ENCODE measurements at regions not wholly inside any gene's neighbourhood (a gene's known extent, or its start where the extent isn't known, plus 50 kb on each side); places are given as distances from the start of the nearest gene placed in this dataset.

- DNase-seq, result no peak
Observed at GRCh38 chr7:26513948-26514347, 222.3 kb downstream of the SNX10 start.

GRCh38 chr7:26514633-26515032, 223.0 kb downstream of the SNX10 start:
- DNase-seq, result no peak

GRCh38 chr7:26515314-26515842, 223.7 kb downstream of the SNX10 start:
- DNase-seq, result peak; percentile 20

GRCh38 chr7:26520483-26520882, 228.8 kb downstream of the SNX10 start:
- no peak for DNase-seq

GRCh38 chr7:26522633-26523032, 231.0 kb downstream of the SNX10 start:
- no peak for DNase-seq

- no peak for DNase-seq
Observed at GRCh38 chr7:26525398-26526264, 234.0 kb downstream of the SNX10 start.

GRCh38 chr7:26526265-26526587, 234.6 kb downstream of the SNX10 start:
- DNase-seq, result no peak

GRCh38 chr7:26531926-26532325, 240.3 kb downstream of the SNX10 start:
- no peak for DNase-seq

- DNase-seq, result no peak
Observed at GRCh38 chr7:26532471-26532870, 240.8 kb downstream of the SNX10 start.

- no peak for DNase-seq
Observed at GRCh38 chr7:26533217-26533616, 241.6 kb downstream of the SNX10 start.

- no peak for DNase-seq
Observed at GRCh38 chr7:26534649-26535482, 243.2 kb downstream of the SNX10 start.

GRCh38 chr7:26535483-26536007, 243.9 kb downstream of the SNX10 start:
- no peak for DNase-seq

GRCh38 chr7:26538216-26538615, 246.6 kb downstream of the SNX10 start:
- DNase-seq, result no peak

GRCh38 chr7:26538689-26539088, 247.0 kb downstream of the SNX10 start:
- DNase-seq, result no peak

GRCh38 chr7:26543340-26543739, 251.7 kb downstream of the SNX10 start:
- no peak for DNase-seq

GRCh38 chr7:26543951-26544350, 252.3 kb downstream of the SNX10 start:
- DNase-seq, result peak; percentile 15

- no peak for DNase-seq
Observed at GRCh38 chr7:26546508-26547053, 254.9 kb downstream of the SNX10 start.

- no peak for DNase-seq
Observed at GRCh38 chr7:26547156-26547555, 255.5 kb downstream of the SNX10 start.

- DNase-seq, result no peak
Observed at GRCh38 chr7:26549281-26549944, 257.8 kb downstream of the SNX10 start.

GRCh38 chr7:26550492-26550891, 258.8 kb downstream of the SNX10 start:
- no peak for DNase-seq

- no peak for DNase-seq
Observed at GRCh38 chr7:26551740-26552139, 260.1 kb downstream of the SNX10 start.

GRCh38 chr7:26553128-26553527, 261.5 kb downstream of the SNX10 start:
- DNase-seq, result no peak
